Stimulated activated CD4-positive, alpha-beta T cell treated with anti-CD3 and anti-CD28 coated beads, Interleukin-12 subunit alpha, Interleukin-12 subunit beta, amount 100 ng/mL, for 48 hours (primary cell): ENCODE measurements at regions not wholly inside any gene's neighbourhood (a gene's known extent, or its start where the extent isn't known, plus 50 kb on each side); places are given as distances from the start of the nearest gene placed in this dataset.

Experiments
- DNase-seq, 3 donors: peaks; one replicate each; pipeline ENCODE4 v3.0.0-alpha.2; 2020; ENCODE audit warnings: low read depth in 2 of 3, low spot score in 1 of 3

GRCh38 chr2:128448331-128449225 lies 129.9 kb upstream of the HS6ST1 start:
- DNase-seq = no peak

- DNase-seq = no peak
These were observed 130.8 kb upstream of the HS6ST1 start for GRCh38 chr2:128449226-128450061.

- no peak for DNase-seq
These were observed 131.8 kb upstream of the HS6ST1 start for GRCh38 chr2:128450211-128451024.

GRCh38 chr2:128451084-128452023 lies 132.7 kb upstream of the HS6ST1 start:
- no peak for DNase-seq

- DNase-seq = no peak
These were observed 133.3 kb upstream of the HS6ST1 start for GRCh38 chr2:128452024-128452411.

GRCh38 chr2:128452536-128453530 lies 134.2 kb upstream of the HS6ST1 start:
- DNase-seq = no peak

- DNase-seq = no peak
These were observed 136.5 kb upstream of the HS6ST1 start for GRCh38 chr2:128454980-128455720.

- no peak for DNase-seq
These were observed 137.0 kb upstream of the HS6ST1 start for GRCh38 chr2:128455721-128456050.

- no peak for DNase-seq
These were observed 137.6 kb upstream of the HS6ST1 start for GRCh38 chr2:128456281-128456680.

GRCh38 chr2:128457006-128457604 lies 138.4 kb upstream of the HS6ST1 start:
- no peak for DNase-seq

- DNase-seq = no peak
These were observed 139.0 kb upstream of the HS6ST1 start for GRCh38 chr2:128457716-128458115.

- no peak for DNase-seq
These were observed 139.8 kb upstream of the HS6ST1 start for GRCh38 chr2:128458505-128458904.

GRCh38 chr2:128464456-128464855 lies 145.8 kb upstream of the HS6ST1 start:
- no peak for DNase-seq

- DNase-seq = no peak
These were observed 146.8 kb upstream of the HS6ST1 start for GRCh38 chr2:128465246-128466170.

GRCh38 chr2:128466376-128466775 lies 147.7 kb upstream of the HS6ST1 start:
- DNase-seq = no peak

- no peak for DNase-seq
These were observed 148.1 kb upstream of the HS6ST1 start for GRCh38 chr2:128466776-128467175.
